K562 (cell line): ENCODE measurements at regions not wholly inside any gene's neighbourhood (a gene's known extent, or its start where the extent isn't known, plus 50 kb on each side); places are given as distances from the start of the nearest gene placed in this dataset.

Experiments used
- HDAC2 ChIP-seq: fragments of 450-650 bp; IDR thresholded peaks from 2 replicates; pipeline ENCODE4 v1.6.1; 2016; ENCODE audit warnings: mild to moderate bottlenecking
- HLTF ChIP-seq: fragments of 450-650 bp; IDR thresholded peaks from 2 replicates; pipeline ENCODE4 v1.6.1; 2016
- IFI16 ChIP-seq: fragments of 250-450 bp; sonication (Bioruptor Pico); IDR thresholded peaks from 2 replicates; pipeline ENCODE4 v2.1.2; 2022; ENCODE audit warnings: mild to moderate bottlenecking, inconsistent platforms
- MTF1 ChIP-seq: fragments of 250-450 bp; sonication (Bioruptor Pico); IDR thresholded peaks from 2 replicates; pipeline ENCODE4 v1.9.0; 2021; ENCODE audit warnings: moderate library complexity, mild to moderate bottlenecking, inconsistent platforms, borderline replicate concordance
- OTX1 ChIP-seq: fragments of 450-650 bp; formaldehyde crosslinking; IDR thresholded peaks from 2 replicates; pipeline ENCODE4 v1.4.0; 2022; ENCODE audit warnings: mild to moderate bottlenecking
- RREB1 ChIP-seq: fragments of 250-450 bp; sonication (Bioruptor Pico); IDR thresholded peaks from 2 replicates; pipeline ENCODE4 v1.4.0; 2020
- RUNX1 ChIP-seq: sonication (generic); IDR thresholded peaks from 2 replicates; pipeline ENCODE4 v1.6.1; 2016; ENCODE audit warnings: antibody characterized with exemption, low read depth
- SREBF1 ChIP-seq: fragments of 150-350 bp; IDR thresholded peaks from 2 replicates; pipeline ENCODE4 v1.6.1; 2014; ENCODE audit warnings: antibody characterized with exemption, low read depth, low read length, borderline replicate concordance
- TGIF2 ChIP-seq: sonication (generic); formaldehyde crosslinking; IDR thresholded peaks from 2 replicates; pipeline ENCODE4 v1.8.1; 2022; ENCODE audit warnings: mild to moderate bottlenecking, missing genetic modification reagents, moderate library complexity
- ZNF224 ChIP-seq: sonication (generic); formaldehyde crosslinking; IDR thresholded peaks from 2 replicates; pipeline ENCODE4 v1.8.0; 2022; ENCODE audit warnings: mild to moderate bottlenecking, missing genetic modification reagents
- ZNF408 ChIP-seq: fragments of 250-450 bp; sonication (Bioruptor Pico); IDR thresholded peaks from 2 replicates; pipeline ENCODE4 v1.4.0; 2020; ENCODE audit warnings: low read depth, mild to moderate bottlenecking, moderate library complexity
- TF ChIP-seq, protein P1 (sequence below): fragments of 200-800 bp; sonication (Bioruptor generic); IDR thresholded peaks from 2 replicates; pipeline ENCODE4 v1.6.1; 2016; ENCODE audit warnings: missing genetic modification characterization, missing compliant biosample characterization
- TF ChIP-seq, protein P2 (sequence below): sonication (generic); formaldehyde crosslinking; IDR thresholded peaks from 2 replicates; pipeline ENCODE4 v1.8.0; 2022; ENCODE audit warnings: mild to moderate bottlenecking, low read depth, missing genetic modification reagents
- TF ChIP-seq, protein P3 (sequence below), 2 experiments: fragments of 150-350 bp in 1 of 2; IDR thresholded peaks; 2 replicates each; pipeline ENCODE4 v1.6.1; 2012 to 2016; ENCODE audit warnings: low read depth in 2 of 2, low read length in 2 of 2, mild to moderate bottlenecking in 1 of 2, moderate library complexity in 1 of 2

DNA sequence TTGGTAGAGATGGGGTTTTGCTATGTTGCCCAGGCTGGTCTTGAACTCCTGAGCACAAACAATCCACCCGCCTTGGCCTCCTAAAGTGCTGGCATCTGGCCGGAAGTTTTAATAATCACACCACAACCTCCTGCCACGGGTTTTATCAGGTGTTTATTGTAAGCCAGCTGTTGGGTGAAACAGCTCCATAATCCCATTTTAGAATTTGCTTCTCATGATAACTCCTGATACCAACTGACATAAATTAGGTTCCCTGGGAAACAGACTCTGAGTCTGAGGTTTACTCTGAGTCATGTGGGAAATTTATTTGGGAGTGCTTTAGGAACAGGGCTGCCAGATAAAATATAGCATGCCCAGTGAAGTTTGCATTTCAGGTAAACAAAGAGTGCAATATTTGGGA is 122.6 kb upstream of the MED13 start (continued):
- TF ChIP-seq, protein P1, sequence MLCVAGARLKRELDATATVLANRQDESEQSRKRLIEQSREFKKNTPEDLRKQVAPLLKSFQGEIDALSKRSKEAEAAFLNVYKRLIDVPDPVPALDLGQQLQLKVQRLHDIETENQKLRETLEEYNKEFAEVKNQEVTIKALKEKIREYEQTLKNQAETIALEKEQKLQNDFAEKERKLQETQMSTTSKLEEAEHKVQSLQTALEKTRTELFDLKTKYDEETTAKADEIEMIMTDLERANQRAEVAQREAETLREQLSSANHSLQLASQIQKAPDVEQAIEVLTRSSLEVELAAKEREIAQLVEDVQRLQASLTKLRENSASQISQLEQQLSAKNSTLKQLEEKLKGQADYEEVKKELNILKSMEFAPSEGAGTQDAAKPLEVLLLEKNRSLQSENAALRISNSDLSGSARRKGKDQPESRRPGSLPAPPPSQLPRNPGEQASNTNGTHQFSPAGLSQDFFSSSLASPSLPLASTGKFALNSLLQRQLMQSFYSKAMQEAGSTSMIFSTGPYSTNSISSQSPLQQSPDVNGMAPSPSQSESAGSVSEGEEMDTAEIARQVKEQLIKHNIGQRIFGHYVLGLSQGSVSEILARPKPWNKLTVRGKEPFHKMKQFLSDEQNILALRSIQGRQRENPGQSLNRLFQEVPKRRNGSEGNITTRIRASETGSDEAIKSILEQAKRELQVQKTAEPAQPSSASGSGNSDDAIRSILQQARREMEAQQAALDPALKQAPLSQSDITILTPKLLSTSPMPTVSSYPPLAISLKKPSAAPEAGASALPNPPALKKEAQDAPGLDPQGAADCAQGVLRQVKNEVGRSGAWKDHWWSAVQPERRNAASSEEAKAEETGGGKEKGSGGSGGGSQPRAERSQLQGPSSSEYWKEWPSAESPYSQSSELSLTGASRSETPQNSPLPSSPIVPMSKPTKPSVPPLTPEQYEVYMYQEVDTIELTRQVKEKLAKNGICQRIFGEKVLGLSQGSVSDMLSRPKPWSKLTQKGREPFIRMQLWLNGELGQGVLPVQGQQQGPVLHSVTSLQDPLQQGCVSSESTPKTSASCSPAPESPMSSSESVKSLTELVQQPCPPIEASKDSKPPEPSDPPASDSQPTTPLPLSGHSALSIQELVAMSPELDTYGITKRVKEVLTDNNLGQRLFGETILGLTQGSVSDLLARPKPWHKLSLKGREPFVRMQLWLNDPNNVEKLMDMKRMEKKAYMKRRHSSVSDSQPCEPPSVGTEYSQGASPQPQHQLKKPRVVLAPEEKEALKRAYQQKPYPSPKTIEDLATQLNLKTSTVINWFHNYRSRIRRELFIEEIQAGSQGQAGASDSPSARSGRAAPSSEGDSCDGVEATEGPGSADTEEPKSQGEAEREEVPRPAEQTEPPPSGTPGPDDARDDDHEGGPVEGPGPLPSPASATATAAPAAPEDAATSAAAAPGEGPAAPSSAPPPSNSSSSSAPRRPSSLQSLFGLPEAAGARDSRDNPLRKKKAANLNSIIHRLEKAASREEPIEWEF (CRISPR knock-in tag) = no peak
- TF ChIP-seq RREB1 (CRISPR knock-in tag) = no peak
- TF ChIP-seq HLTF = no peak
- TF ChIP-seq HDAC2 = no peak
- TF ChIP-seq OTX1 = no peak
- no peak for TF ChIP-seq ZNF224 (CRISPR knock-in tag)
- TF ChIP-seq, protein P2, sequence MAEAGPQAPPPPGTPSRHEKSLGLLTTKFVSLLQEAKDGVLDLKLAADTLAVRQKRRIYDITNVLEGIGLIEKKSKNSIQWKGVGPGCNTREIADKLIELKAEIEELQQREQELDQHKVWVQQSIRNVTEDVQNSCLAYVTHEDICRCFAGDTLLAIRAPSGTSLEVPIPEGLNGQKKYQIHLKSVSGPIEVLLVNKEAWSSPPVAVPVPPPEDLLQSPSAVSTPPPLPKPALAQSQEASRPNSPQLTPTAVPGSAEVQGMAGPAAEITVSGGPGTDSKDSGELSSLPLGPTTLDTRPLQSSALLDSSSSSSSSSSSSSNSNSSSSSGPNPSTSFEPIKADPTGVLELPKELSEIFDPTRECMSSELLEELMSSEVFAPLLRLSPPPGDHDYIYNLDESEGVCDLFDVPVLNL = no peak
- TF ChIP-seq MTF1 (CRISPR knock-in tag) = no peak
- TF ChIP-seq SREBF1 = no peak
- no peak for TF ChIP-seq RUNX1
- TF ChIP-seq, protein P3, sequence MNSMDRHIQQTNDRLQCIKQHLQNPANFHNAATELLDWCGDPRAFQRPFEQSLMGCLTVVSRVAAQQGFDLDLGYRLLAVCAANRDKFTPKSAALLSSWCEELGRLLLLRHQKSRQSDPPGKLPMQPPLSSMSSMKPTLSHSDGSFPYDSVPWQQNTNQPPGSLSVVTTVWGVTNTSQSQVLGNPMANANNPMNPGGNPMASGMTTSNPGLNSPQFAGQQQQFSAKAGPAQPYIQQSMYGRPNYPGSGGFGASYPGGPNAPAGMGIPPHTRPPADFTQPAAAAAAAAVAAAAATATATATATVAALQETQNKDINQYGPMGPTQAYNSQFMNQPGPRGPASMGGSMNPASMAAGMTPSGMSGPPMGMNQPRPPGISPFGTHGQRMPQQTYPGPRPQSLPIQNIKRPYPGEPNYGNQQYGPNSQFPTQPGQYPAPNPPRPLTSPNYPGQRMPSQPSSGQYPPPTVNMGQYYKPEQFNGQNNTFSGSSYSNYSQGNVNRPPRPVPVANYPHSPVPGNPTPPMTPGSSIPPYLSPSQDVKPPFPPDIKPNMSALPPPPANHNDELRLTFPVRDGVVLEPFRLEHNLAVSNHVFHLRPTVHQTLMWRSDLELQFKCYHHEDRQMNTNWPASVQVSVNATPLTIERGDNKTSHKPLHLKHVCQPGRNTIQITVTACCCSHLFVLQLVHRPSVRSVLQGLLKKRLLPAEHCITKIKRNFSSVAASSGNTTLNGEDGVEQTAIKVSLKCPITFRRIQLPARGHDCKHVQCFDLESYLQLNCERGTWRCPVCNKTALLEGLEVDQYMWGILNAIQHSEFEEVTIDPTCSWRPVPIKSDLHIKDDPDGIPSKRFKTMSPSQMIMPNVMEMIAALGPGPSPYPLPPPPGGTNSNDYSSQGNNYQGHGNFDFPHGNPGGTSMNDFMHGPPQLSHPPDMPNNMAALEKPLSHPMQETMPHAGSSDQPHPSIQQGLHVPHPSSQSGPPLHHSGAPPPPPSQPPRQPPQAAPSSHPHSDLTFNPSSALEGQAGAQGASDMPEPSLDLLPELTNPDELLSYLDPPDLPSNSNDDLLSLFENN (IDR thresholded peaks at IDR 0.05; ENCODE audit: low read depth in 2 of 2, low read length in 2 of 2) = 0 out of 4 replicates have a peak, but pooled peaks of 1 of the 2 experiments have one; percentile 41
- no peak for TF ChIP-seq TGIF2 (CRISPR knock-in tag)
- no peak for TF ChIP-seq ZNF408 (CRISPR knock-in tag)
- TF ChIP-seq IFI16 (CRISPR knock-in tag) = no peak
